HEK293T (cell line): ENCODE measurements at regions not wholly inside any gene's neighbourhood (a gene's known extent, or its start where the extent isn't known, plus 50 kb on each side); places are given as distances from the start of the nearest gene placed in this dataset.
"Not testable (repeated sequence)": the region's sequence is repeated elsewhere in the genome, so short reads cannot be mapped to it uniquely, and the experiment has no call there.

Experiments used
- FOXM1 ChIP-seq: fragments of 450-650 bp; IDR thresholded peaks from 2 replicates; pipeline ENCODE4 v1.6.1; 2017; ENCODE audit warnings: mild to moderate bottlenecking, borderline replicate concordance
- SUZ12 ChIP-seq: fragments of 450-650 bp; IDR thresholded peaks from 2 replicates; pipeline ENCODE4 v1.6.1; 2016; ENCODE audit warnings: mild to moderate bottlenecking

DNA sequence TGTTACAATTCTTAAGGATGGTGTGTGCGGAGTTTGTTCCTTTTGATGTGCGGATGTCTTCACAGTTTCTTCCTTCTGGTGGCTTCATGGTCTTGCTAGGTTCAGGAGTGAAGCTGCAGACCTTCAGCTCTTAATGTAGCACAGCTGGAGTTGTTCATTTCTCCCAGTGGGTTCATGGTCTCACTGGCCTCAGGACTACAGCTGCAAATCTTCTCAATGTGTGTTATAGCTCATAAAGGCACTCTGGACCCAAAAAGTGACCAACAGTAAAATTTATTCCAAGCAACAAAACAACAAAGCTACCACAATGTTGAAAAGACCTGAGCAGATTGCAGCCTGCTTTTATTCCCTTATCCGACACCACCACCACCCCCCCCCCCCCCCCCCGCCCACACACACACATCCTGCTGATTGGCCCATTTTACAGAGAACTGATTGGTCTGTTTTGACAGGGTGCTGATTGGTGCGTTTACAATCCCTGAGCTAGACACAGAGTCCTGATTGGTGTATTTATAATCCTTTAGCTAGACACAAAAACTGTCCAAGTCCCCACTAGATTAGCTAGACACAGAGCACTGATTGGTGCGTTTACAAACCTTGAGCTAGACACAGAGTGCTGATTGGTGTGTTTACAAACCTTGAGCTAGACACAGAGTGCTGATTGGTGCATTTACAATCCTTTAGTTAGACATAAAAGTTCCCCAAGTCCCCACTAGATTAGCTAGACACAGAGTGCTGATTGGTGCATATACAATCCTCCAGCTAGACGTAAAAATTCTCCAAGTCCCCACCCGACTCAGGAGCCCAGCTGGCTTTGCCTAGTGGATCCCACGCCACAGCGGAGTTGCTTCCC lies 59.2 kb downstream of the BAK1 start:
- TF ChIP-seq SUZ12, FOXM1: not testable (repeated sequence)
